PC-9 (cell line): ENCODE measurements at regions not wholly inside any gene's neighbourhood (a gene's known extent, or its start where the extent isn't known, plus 50 kb on each side); places are given as distances from the start of the nearest gene placed in this dataset.

Experiments
- EZH2 ChIP-seq: fragments of 200-600 bp; sonication (generic); IDR thresholded peaks from 2 replicates; pipeline ENCODE4 v1.8.0; 2017; ENCODE audit warnings: antibody characterized with exemption, low read depth
- TF ChIP-seq, protein P1 (sequence below): fragments of 200-600 bp; sonication (generic); conservative IDR thresholded peaks from 2 replicates; pipeline ENCODE4 v1.6.1; 2017; ENCODE audit warnings: mixed run types, antibody characterized with exemption, mild to moderate bottlenecking, moderate library complexity

DNA sequence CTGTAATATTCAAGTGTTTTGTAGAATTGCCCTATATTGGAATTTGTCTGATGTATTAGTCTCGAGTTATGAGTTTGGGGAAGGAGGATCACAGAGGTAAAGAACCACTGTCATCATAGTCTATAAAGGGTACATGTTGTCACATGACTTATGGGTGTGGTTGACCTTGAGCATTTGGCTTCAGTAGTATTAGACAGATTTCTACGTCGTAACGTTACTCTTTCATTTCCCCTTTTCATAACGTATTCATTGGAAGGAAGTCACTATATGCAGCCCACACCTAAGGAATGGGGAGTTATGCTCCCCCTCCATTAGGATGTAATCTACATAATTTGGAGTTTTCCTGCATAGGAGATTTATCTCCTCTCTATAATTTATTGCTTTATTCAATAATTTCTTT, 110.1 kb upstream of the VAV3 start:
- TF ChIP-seq, protein P1, sequence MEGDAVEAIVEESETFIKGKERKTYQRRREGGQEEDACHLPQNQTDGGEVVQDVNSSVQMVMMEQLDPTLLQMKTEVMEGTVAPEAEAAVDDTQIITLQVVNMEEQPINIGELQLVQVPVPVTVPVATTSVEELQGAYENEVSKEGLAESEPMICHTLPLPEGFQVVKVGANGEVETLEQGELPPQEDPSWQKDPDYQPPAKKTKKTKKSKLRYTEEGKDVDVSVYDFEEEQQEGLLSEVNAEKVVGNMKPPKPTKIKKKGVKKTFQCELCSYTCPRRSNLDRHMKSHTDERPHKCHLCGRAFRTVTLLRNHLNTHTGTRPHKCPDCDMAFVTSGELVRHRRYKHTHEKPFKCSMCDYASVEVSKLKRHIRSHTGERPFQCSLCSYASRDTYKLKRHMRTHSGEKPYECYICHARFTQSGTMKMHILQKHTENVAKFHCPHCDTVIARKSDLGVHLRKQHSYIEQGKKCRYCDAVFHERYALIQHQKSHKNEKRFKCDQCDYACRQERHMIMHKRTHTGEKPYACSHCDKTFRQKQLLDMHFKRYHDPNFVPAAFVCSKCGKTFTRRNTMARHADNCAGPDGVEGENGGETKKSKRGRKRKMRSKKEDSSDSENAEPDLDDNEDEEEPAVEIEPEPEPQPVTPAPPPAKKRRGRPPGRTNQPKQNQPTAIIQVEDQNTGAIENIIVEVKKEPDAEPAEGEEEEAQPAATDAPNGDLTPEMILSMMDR, result no peak
- TF ChIP-seq EZH2, result no peak
